PC-9 (cell line): ENCODE measurements at regions not wholly inside any gene's neighbourhood (a gene's known extent, or its start where the extent isn't known, plus 50 kb on each side); places are given as distances from the start of the nearest gene placed in this dataset.

ENCODE experiments used
- EZH2 ChIP-seq: fragments of 200-600 bp; sonication (generic); IDR thresholded peaks from 2 replicates; pipeline ENCODE4 v1.8.0; 2017; ENCODE audit warnings: antibody characterized with exemption, low read depth
- TF ChIP-seq, protein P1 (sequence below): fragments of 200-600 bp; sonication (generic); conservative IDR thresholded peaks from 2 replicates; pipeline ENCODE4 v1.6.1; 2017; ENCODE audit warnings: mixed run types, antibody characterized with exemption, mild to moderate bottlenecking, moderate library complexity

DNA sequence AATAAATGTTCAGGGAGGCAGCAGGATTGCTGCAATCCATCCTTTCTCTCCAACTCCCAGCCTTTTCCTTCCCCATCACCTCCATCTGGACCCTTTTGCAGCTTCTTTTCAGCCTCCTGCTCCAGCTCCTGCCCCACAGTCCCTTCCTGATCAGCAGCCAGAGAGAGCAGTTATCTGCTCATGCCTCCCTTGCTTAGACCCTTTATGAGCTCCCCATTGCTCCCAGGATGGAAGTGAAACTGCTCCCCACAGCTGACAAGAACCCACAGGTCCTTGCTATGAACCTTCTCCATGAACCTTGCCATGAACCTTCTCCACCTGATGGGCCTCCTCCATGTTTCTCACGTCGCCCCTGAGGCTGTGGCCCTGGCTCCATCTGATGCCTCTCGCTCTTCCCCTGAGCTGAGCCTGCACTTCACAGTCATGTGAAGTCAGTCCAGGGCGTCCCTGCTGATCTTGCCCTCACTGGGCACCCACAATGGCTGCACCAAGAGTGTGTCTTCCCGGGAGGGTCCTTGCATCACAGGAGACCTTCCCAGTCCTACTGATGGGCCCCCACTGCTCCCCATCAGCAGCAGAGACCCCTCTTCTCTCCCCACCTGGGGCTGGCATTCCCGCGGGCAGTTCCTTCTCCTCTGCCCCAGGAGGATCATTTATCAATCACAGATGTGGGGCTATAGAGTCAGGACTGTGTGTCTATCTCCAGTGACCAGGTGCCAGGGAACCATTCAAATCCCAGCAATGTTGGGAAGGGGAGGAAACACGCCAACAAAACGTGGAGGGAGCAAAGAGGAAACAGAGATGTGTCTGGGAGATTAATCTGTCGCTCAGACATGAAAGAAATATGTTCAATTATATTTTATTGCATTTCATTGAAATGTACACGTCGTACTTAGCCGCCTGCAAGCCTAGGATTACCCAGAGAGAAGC, 73.1 kb downstream of the MATN1 start:
- no peak for TF ChIP-seq EZH2
- TF ChIP-seq, protein P1, sequence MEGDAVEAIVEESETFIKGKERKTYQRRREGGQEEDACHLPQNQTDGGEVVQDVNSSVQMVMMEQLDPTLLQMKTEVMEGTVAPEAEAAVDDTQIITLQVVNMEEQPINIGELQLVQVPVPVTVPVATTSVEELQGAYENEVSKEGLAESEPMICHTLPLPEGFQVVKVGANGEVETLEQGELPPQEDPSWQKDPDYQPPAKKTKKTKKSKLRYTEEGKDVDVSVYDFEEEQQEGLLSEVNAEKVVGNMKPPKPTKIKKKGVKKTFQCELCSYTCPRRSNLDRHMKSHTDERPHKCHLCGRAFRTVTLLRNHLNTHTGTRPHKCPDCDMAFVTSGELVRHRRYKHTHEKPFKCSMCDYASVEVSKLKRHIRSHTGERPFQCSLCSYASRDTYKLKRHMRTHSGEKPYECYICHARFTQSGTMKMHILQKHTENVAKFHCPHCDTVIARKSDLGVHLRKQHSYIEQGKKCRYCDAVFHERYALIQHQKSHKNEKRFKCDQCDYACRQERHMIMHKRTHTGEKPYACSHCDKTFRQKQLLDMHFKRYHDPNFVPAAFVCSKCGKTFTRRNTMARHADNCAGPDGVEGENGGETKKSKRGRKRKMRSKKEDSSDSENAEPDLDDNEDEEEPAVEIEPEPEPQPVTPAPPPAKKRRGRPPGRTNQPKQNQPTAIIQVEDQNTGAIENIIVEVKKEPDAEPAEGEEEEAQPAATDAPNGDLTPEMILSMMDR = no peak
